GM12878 (cell line): ENCODE measurements at regions not wholly inside any gene's neighbourhood (a gene's known extent, or its start where the extent isn't known, plus 50 kb on each side); places are given as distances from the start of the nearest gene placed in this dataset.

Experiments used
- CBFB ChIP-seq: IDR thresholded peaks from 2 replicates; pipeline ENCODE4 v1.6.1; 2016; ENCODE audit warnings: antibody characterized with exemption, low read depth
- EZH2 ChIP-seq: IDR thresholded peaks from 2 replicates; pipeline ENCODE4 v1.6.1; 2012; ENCODE audit warnings: low read depth, mild to moderate bottlenecking, control low read depth, inconsistent platforms, low read length, borderline replicate concordance; ENCODE audit not compliant: control insufficient read depth
- HDAC6 ChIP-seq: fragments of 200-600 bp; sonication (generic); IDR thresholded peaks from one replicate; pipeline ENCODE4 v1.8.0; 2017; ENCODE audit warnings: antibody characterized with exemption; ENCODE audit not compliant: unreplicated experiment
- PBX3 ChIP-seq: IDR thresholded peaks from 2 replicates; pipeline ENCODE4 v1.6.1; 2011; ENCODE audit warnings: mild to moderate bottlenecking, low read depth, low read length, moderate library complexity; ENCODE audit not compliant: insufficient replicate concordance
- PML ChIP-seq: IDR thresholded peaks from 2 replicates; pipeline ENCODE4 v1.6.1; 2012; ENCODE audit warnings: low read length, inconsistent platforms

- TF ChIP-seq HDAC6 (no peak), PML (no peak), EZH2 (no peak), CBFB (no peak), PBX3 (no peak)
Measured at GRCh38 chr11:42257534-42257933, 798.1 kb upstream of the LRRC4C start.
